IMR-90 (cell line): ENCODE measurements at regions not wholly inside any gene's neighbourhood (a gene's known extent, or its start where the extent isn't known, plus 50 kb on each side); places are given as distances from the start of the nearest gene placed in this dataset.

Source experiments
- ATAC-seq: fragments of 200-7000 bp; cut with Tn5 transposase; 2 replicates; pipeline ENCODE4 v1.9.1; 2020; ENCODE audit warnings: low read depth, mild to moderate bottlenecking, moderate library complexity
- BruUV-seq: library from RNA; stranded (reverse); fragments of 400-500 nt; replicated peaks from 2 replicates; lab custom pipeline; 2021; lab: Mats Ljungman, UMichigan
- CTCF ChIA-PET: fragments of 300-600 bp; formaldehyde crosslinking; extraction: SDS; loops from one replicate; lab custom pipeline; 2021; ENCODE audit warnings: antibody characterized with exemption; lab: Yijun Ruan, JAX
- POLR2A ChIA-PET: fragments of 300-600 bp; sonication (Branson Sonifier 250); formaldehyde crosslinking; loops from one replicate; lab custom pipeline; 2022; ENCODE audit warnings: antibody characterized with exemption; ENCODE audit not compliant: unreplicated experiment; lab: Charles Lee
- DNase-seq: peaks from one replicate; pipeline ENCODE4 v3.0.0; 2013
- H2AFZ ChIP-seq: replicated peaks from 2 replicates; pipeline ENCODE3; 2013; ENCODE audit warnings: low read length, mild to moderate bottlenecking; ENCODE audit not compliant: poor library complexity
- H2AK5ac ChIP-seq: 2 replicates; pipeline ENCODE4 v1.6.1; 2013; ENCODE audit warnings: low read depth, low read length, inconsistent platforms
- H2AK9ac ChIP-seq: replicated peaks from 2 replicates; pipeline ENCODE3; 2013; ENCODE audit warnings: mild to moderate bottlenecking, low read depth, low read length, moderate library complexity; ENCODE audit not compliant: poor library complexity
- H2BK120ac ChIP-seq: 2 replicates; pipeline ENCODE4 v1.6.1; 2013; ENCODE audit warnings: low read depth, low read length, inconsistent platforms
- H2BK15ac ChIP-seq: 3 replicates; pipeline ENCODE4 v1.6.1; 2013; ENCODE audit warnings: low read depth, low read length, inconsistent platforms
- H2BK20ac ChIP-seq: 2 replicates; pipeline ENCODE4 v1.6.1; 2013; ENCODE audit warnings: low read depth, mild to moderate bottlenecking, inconsistent platforms, low read length, moderate library complexity
- H2BK5ac ChIP-seq: 2 replicates; pipeline ENCODE4 v1.6.1; 2013; ENCODE audit warnings: mild to moderate bottlenecking, low read depth, low read length, inconsistent platforms; ENCODE audit not compliant: poor library complexity, severe bottlenecking
- H3K14ac ChIP-seq: replicated peaks from 2 replicates; pipeline ENCODE4 v1.6.1; 2013; ENCODE audit warnings: low read depth, low read length, inconsistent platforms
- H3K18ac ChIP-seq: 2 replicates; pipeline ENCODE4 v1.6.1; 2013; ENCODE audit warnings: low read depth, low read length, control low read depth
- H3K23ac ChIP-seq: 2 replicates; pipeline ENCODE4 v1.6.1; 2013; ENCODE audit warnings: low read depth, low read length, inconsistent platforms
- H3K27ac ChIP-seq: 2 replicates; pipeline ENCODE4 v1.5.1; 2013; ENCODE audit warnings: mild to moderate bottlenecking, control low read depth, low read length; ENCODE audit not compliant: insufficient read depth
- H3K27me3 ChIP-seq: 2 replicates; pipeline ENCODE4 v1.6.1; 2013; ENCODE audit warnings: low read length; ENCODE audit not compliant: control insufficient read depth, insufficient read depth
- H3K36me3 ChIP-seq: 2 replicates; pipeline ENCODE4 v1.6.1; 2013; ENCODE audit warnings: low read length, mixed read lengths; ENCODE audit not compliant: control insufficient read depth, insufficient read depth
- H3K4ac ChIP-seq: 2 replicates; pipeline ENCODE4 v1.6.1; 2013; ENCODE audit warnings: low read depth, low read length, inconsistent platforms
- H3K4me1 ChIP-seq: 2 replicates; pipeline ENCODE4 v1.6.1; 2013; ENCODE audit warnings: low read length, mixed read lengths; ENCODE audit not compliant: control insufficient read depth, insufficient read depth
- H3K4me2 ChIP-seq: 2 replicates; pipeline ENCODE4 v1.6.1; 2013; ENCODE audit warnings: low read depth, mild to moderate bottlenecking, control low read depth, low read length, moderate library complexity
- H3K4me3 ChIP-seq: 2 replicates; pipeline ENCODE4 v1.5.1; 2013; ENCODE audit warnings: low read depth, mild to moderate bottlenecking, control low read depth, low read length, moderate library complexity; ENCODE audit not compliant: insufficient read depth
- H3K56ac ChIP-seq: 2 replicates; pipeline ENCODE4 v1.6.1; 2013; ENCODE audit warnings: low read length, inconsistent platforms; ENCODE audit not compliant: insufficient read depth; ENCODE audit errors: extremely low read depth
- H3K79me1 ChIP-seq, 2 experiments: 2 replicates each; pipeline ENCODE4 v1.6.1; 2013; ENCODE audit warnings: low read length in 2 of 2, inconsistent platforms in 1 of 2, low read depth in 1 of 2
- H3K9ac ChIP-seq: 2 replicates; pipeline ENCODE4 v1.6.1; 2013; ENCODE audit warnings: low read depth, low read length, control low read depth
- H3K9me1 ChIP-seq: 2 replicates; pipeline ENCODE4 v1.6.1; 2013; ENCODE audit warnings: low read length, inconsistent platforms; ENCODE audit not compliant: insufficient read depth
- H3K9me3 ChIP-seq: 2 replicates; pipeline ENCODE4 v1.6.1; 2013; ENCODE audit warnings: low read length; ENCODE audit not compliant: control insufficient read depth, insufficient read depth
- H4K20me1 ChIP-seq: 2 replicates; pipeline ENCODE4 v1.6.1; 2013; ENCODE audit warnings: low read length, inconsistent platforms; ENCODE audit not compliant: insufficient read depth
- H4K5ac ChIP-seq: 2 replicates; pipeline ENCODE4 v1.6.1; 2013; ENCODE audit warnings: mild to moderate bottlenecking, low read depth, low read length, control low read depth
- H4K8ac ChIP-seq, 2 experiments: 2 replicates each; pipeline ENCODE4 v1.6.1; 2013; ENCODE audit warnings: low read depth in 2 of 2, low read length in 2 of 2, control low read depth in 1 of 2, inconsistent platforms in 1 of 2
- H4K91ac ChIP-seq: 2 replicates; pipeline ENCODE4 v1.6.1; 2013; ENCODE audit warnings: low read depth, low read length, inconsistent platforms; ENCODE audit not compliant: insufficient read depth
- CHD1 ChIP-seq: IDR thresholded peaks from 2 replicates; pipeline ENCODE4 v1.6.1; 2012; ENCODE audit warnings: low read depth, low read length, improper control_type of control experiment
- MAFK ChIP-seq: IDR thresholded peaks from 2 replicates; pipeline ENCODE4 v1.6.1; 2012; ENCODE audit warnings: low read depth, low read length, improper control_type of control experiment
- NFE2L2 ChIP-seq: fragments of 150-350 bp; IDR thresholded peaks from 2 replicates; pipeline ENCODE4 v1.6.1; 2016; ENCODE audit warnings: low read depth, mild to moderate bottlenecking, low read length
- POLR2A ChIP-seq: IDR thresholded peaks from 2 replicates; pipeline ENCODE4 v1.6.1; 2012; ENCODE audit warnings: mild to moderate bottlenecking, low read depth, low read length
- RCOR1 ChIP-seq: IDR thresholded peaks from 2 replicates; pipeline ENCODE4 v1.6.1; 2012; ENCODE audit warnings: mild to moderate bottlenecking, low read length, improper control_type of control experiment; ENCODE audit not compliant: insufficient replicate concordance
- RFX5 ChIP-seq: IDR thresholded peaks from 2 replicates; pipeline ENCODE4 v1.8.0; 2012; ENCODE audit warnings: low read depth, mild to moderate bottlenecking, low read length, moderate library complexity
- SMC3 ChIP-seq: fragments of 150-350 bp; IDR thresholded peaks from 2 replicates; pipeline ENCODE4 v1.6.1; 2016; ENCODE audit warnings: low read depth, mild to moderate bottlenecking, antibody characterized with exemption, low read length, moderate library complexity
- USF2 ChIP-seq: fragments of 150-350 bp; IDR thresholded peaks from 2 replicates; pipeline ENCODE4 v1.6.1; 2017; ENCODE audit warnings: mild to moderate bottlenecking, antibody characterized with exemption, low read length, low read depth
- WGBS, 2 experiments: methylation state at CpG; one replicate each; pipeline versions ENCODE4 v1.1.5 to v1.1.7; 2013; ENCODE audit warnings: missing lambda C conversion rate in 2 of 2; ENCODE audit not compliant: insufficient read length in 1 of 2; ENCODE audit errors: extremely low coverage in 2 of 2; 5-methylcytosine and 5-hydroxymethylcytosine counted together
- dilution Hi-C: fragments of 300-500 bp; cut with HindIII; formaldehyde crosslinking; loops from one replicate; pipeline ENCODE4 v1.14.3; 2018; ENCODE audit warnings: low sequenced_read_pairs; ENCODE audit not compliant: unreplicated experiment
- in situ Hi-C: fragments of 300-500 bp; cut with MboI; formaldehyde crosslinking; loops from 3 replicates; pipeline ENCODE4 v1.14.3; 2019; ENCODE audit warnings: low sequenced_read_pairs, inconsistent platforms, mixed read lengths
- intact Hi-C: fragments of 100-400 bp; cut with micrococcal nuclease; formaldehyde crosslinking; loops from 2 replicates; pipeline ENCODE4 v1.10.0; 2022

- no peak overlapping the region for H4K91ac ChIP-seq
- H2AFZ ChIP-seq: no peak overlapping the region
- no peak for ATAC-seq
- BruUV-seq: no TSS peak
- no peak overlapping the region for H3K56ac ChIP-seq
- no peak for TF ChIP-seq RFX5
- TF ChIP-seq CHD1: no peak
- no peak for TF ChIP-seq RCOR1
- no peak for TF ChIP-seq POLR2A
- TF ChIP-seq USF2: no peak
- no peak for TF ChIP-seq MAFK
- no peak for TF ChIP-seq SMC3
- TF ChIP-seq NFE2L2: no peak
- no peak overlapping the region for H2BK20ac ChIP-seq
- H3K4me1 ChIP-seq: no peaks in the 10 kb centered on the region
- H3K27ac ChIP-seq: no peak overlapping the region
- no peak for DNase-seq
- no peak overlapping the region for H4K5ac ChIP-seq
- H2AK5ac ChIP-seq: no peak overlapping the region
- H2AK9ac ChIP-seq: no peak overlapping the region
- no peaks in the 10 kb centered on the region for H3K36me3 ChIP-seq
- ChIA-PET POLR2A (no interaction called here), CTCF (interaction anchor here (1.1 kb wide), 1 partner anchor 31 kb away, joined by 3 read pairs; no protein-coding TSS in a partner anchor)
- H3K27me3 ChIP-seq: no peaks in the 10 kb centered on the region; the same call in 1 of the 2 replicates
- no peak overlapping the region for H3K9ac ChIP-seq
- H3K79me1 ChIP-seq: no peaks in the 10 kb centered on the region
- no peaks in the 10 kb centered on the region for H3K9me1 ChIP-seq
- no peak overlapping the region for H3K4ac ChIP-seq
- H3K4me3 ChIP-seq: no peak overlapping the region
- no peak overlapping the region for H2BK15ac ChIP-seq
- no peaks in the 10 kb centered on the region for H3K9me3 ChIP-seq
- no peak overlapping the region for H2BK5ac ChIP-seq
- in situ Hi-C loops: no loop called here
- no CpG with 5 or more reads among the region's 1 CpG for WGBS, 2 experiments
- H3K18ac ChIP-seq: no peak overlapping the region
- H4K20me1 ChIP-seq: no peaks in the 10 kb centered on the region
- H3K4me2 ChIP-seq: no peak overlapping the region
- H2BK120ac ChIP-seq: no peak overlapping the region
- no peak overlapping the region for H3K23ac ChIP-seq
- dilution Hi-C loops: no loop called here
- H4K8ac ChIP-seq: no peak overlapping the region
- no peak overlapping the region for H3K14ac ChIP-seq
- intact Hi-C loops: no loop called here
Observed at GRCh38 chr4:31156221-31156620, 436.1 kb downstream of the PCDH7 start.
